GM18502 (cell line): ENCODE measurements at regions not wholly inside any gene's neighbourhood (a gene's known extent, or its start where the extent isn't known, plus 50 kb on each side); places are given as distances from the start of the nearest gene placed in this dataset.
A peak's percentile ranks its signal among the peaks of the same experiment; 100 is the strongest.

ENCODE experiments used
- ATAC-seq: cut with Tn5 transposase; IDR thresholded peaks from one replicate; pipeline ENCODE4 v1.9.1; 2021; ENCODE audit warnings: mild to moderate bottlenecking; ENCODE audit not compliant: unreplicated experiment, poor library complexity

DNA sequence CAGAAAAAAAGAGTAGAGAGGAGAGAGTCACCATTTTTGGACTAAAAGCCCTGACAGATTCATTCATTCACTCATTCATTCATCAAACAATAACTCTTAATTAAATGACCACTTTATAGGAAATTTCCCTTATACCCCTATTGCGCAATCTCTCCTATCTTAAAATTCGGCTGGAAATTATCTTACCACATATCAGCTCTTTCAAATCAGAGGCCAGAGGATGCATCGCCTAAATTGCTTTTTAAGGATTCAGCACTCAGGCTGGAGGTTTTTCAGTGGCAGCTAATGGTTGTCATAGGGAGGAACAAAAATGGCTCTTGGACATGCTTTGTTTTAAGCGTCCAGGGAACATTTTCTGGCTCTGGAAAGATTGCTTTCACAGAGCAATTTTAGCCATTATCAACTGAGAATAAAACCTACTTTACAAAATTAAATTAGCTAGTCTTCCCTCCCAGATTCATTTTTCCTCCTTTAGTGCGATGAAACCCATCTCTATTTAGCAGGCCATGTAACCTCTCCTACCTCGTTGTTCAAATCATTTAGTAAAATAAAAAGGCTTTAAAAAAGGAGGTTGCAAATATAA is 115.2 kb downstream of the OLFM4 start:
- no peak for ATAC-seq

DNA sequence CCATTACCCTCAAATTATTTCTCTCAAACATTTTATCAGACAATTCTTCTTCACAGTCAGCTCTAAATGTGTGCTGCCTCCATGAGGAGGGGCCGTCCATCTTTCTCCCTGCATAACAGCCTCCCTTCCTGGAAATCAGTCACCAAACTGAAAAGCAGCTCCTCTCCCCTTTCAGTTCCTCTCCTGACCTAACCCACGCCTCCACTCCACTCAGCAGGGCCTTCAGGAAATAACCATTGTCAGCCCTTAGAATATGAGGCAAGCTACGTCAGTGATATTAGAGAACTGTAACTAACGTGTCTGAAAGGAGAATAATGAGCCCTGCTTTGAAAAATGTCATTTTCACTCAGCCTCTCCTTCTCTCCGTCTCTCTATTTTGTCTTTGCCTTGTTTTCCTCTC is 116.2 kb downstream of the OLFM4 start:
- ATAC-seq: no peak

- ATAC-seq: no peak
Observed at GRCh38 chr13:53150568-53150967, 122.0 kb downstream of the OLFM4 start.

- ATAC-seq: peak; percentile 99
Observed at GRCh38 chr13:53151336-53152056, 122.9 kb downstream of the OLFM4 start.

DNA sequence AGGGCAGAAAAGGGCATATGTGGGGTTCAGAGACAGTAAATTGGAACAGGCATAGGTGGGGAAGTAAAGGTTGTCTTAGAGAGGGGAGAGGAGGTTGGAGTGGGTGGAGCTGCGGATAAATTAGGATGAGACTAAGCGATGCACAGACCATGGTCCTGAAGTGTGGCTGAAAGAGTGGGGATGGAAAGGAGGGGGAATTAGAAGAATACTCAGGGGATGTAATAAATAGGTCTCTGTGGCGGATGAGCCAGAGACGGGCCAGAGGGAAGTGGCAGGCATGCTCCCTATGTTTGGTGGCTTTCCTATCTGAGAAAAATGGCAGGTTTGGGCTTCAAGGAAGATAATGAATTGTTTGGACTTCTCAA is 123.4 kb downstream of the OLFM4 start:
- no peak for ATAC-seq

- ATAC-seq: no peak
Observed at GRCh38 chr13:53158201-53158600, 129.6 kb downstream of the OLFM4 start.

DNA sequence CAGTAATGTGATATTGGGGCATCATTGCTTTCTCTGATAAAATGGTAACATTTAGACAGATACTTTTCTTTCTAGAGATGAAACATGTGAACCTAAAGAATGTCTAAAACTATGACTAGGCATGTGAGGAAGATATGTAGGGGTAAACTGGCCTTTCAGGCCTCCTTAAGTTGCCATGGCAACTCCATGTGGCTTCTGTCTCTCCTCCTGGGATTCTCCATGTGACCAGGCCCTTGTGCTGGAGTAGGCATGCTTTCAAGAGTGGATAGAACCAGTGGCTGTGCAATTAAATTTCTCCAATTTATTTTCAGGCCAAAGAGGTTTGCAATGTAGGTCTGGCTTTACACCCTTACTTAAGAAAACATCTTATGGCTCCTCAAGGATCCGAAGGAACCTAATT is 130.8 kb downstream of the OLFM4 start:
- ATAC-seq: no peak

DNA sequence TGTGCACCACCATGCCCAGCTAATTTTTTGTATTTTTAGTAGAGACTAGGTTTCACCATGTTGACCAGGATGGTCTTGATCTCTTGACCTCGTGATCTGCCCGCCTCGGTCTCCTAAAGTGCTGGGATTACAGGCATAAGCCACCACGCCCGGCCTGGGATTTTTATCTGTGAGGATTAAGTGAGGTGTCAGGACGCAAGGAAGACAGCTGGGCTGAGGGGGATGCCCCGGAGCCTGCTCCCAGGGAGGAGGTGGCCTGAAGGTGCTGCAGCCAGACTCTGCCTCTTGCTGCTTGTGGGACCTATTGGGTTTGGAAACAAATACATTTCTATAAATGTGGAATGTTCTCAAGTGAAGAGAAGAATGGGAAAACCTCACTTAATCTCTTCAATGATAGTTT is 131.6 kb downstream of the OLFM4 start:
- ATAC-seq: no peak

GRCh38 chr13:53161251-53161650 is 132.6 kb downstream of the OLFM4 start:
- ATAC-seq: no peak

DNA sequence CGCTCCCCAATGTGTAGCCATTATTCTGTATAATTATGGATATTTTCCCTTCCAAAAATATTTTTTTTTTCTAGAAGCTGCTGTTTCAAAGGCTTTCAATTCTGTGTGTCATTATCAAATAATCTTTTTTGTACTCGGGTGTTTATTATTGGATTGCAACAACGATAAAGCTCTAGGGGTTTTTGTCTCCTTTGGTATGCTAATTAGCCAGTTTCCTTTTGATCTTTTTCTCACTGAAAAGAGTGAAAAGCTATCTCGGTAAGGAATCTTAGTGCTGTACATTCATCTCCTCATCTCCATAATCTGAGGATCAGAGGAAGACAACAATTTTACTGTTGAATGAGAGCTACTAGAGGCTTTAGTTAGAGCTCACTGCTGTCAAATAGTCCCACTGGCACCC is 136.6 kb downstream of the OLFM4 start:
- ATAC-seq: no peak

GRCh38 chr13:53167561-53167960 is 138.9 kb downstream of the OLFM4 start:
- no peak for ATAC-seq

- ATAC-seq: no peak
Observed at GRCh38 chr13:53170910-53171309, 142.3 kb downstream of the OLFM4 start.

GRCh38 chr13:53174545-53174944 is 145.9 kb downstream of the OLFM4 start:
- ATAC-seq: no peak

- no peak for ATAC-seq
Observed at GRCh38 chr13:53180684-53181083, 152.1 kb downstream of the OLFM4 start.

GRCh38 chr13:53182724-53183123 is 154.1 kb downstream of the OLFM4 start:
- no peak for ATAC-seq

GRCh38 chr13:53188120-53188519 is 159.5 kb downstream of the OLFM4 start:
- ATAC-seq: no peak

- no peak for ATAC-seq
Observed at GRCh38 chr13:53189162-53189561, 160.5 kb downstream of the OLFM4 start.

GRCh38 chr13:53191091-53191490 is 162.5 kb downstream of the OLFM4 start:
- no peak for ATAC-seq

DNA sequence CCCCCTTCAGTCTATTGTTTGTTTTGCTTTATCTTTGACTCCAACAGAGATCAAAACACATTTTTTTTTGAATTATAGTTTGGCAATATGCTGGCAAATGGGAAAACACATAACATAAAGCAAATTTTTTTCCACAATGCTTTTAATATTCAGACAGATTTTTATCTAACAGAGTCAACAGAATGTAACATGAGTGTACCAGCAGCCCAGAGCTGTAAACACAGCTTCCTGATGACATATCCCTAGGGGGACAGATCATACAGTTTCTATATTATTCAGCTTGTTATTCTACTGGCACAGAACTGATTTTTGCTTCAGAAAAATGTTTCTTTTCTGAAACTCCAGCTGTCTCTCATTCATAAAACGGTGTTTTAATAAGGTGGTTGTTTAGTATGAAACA is 168.8 kb downstream of the OLFM4 start:
- ATAC-seq: peak; percentile 50

GRCh38 chr13:53198017-53198416 is 169.4 kb downstream of the OLFM4 start:
- no peak for ATAC-seq

GRCh38 chr13:53198736-53199135 is 170.1 kb downstream of the OLFM4 start:
- ATAC-seq: no peak

GRCh38 chr13:53200075-53200474 is 171.5 kb downstream of the OLFM4 start:
- ATAC-seq: no peak
